ENCODE measurements at regions not wholly inside any gene's neighbourhood (a gene's known extent, or its start where the extent isn't known, plus 50 kb on each side); places are given as distances from the start of the nearest gene placed in this dataset.
A peak's percentile ranks its signal among the peaks of the same experiment; 100 is the strongest.

GRCh38 chr1:87723193-87723592 is 394.5 kb downstream of the LMO4 start:
- no peaks in the 10 kb centered on the region for H3K36me3 Mint-ChIP-seq (ENCODE audit: insufficient read depth, unreplicated experiment)
- no peaks in the 10 kb centered on the region for H3K27me3 Mint-ChIP-seq (ENCODE audit: insufficient read depth, unreplicated experiment)
- DNase-seq (ENCODE audit: unreplicated experiment), result no peak
- no peak overlapping the region for H3K27ac Mint-ChIP-seq (ENCODE audit: low read depth, unreplicated experiment)
- POLR2A ChIA-PET, result no interaction called here
- CTCF ChIA-PET, result interaction anchor here (0.6 to 0.7 kb wide), 3 partner anchors 77 to 456 kb away, joined by 3 read pairs; no protein-coding TSS in a partner anchor
- no peaks in the 10 kb centered on the region for H3K4me1 Mint-ChIP-seq (ENCODE audit: insufficient read depth, unreplicated experiment)
- no peak for TF ChIP-seq CTCF (IDR thresholded peaks at IDR 0.05; ENCODE audit: unreplicated experiment)
- intact Hi-C loops (cut with micrococcal nuclease), result no loop called here
- peaks cover 8% of the 10 kb centered on the region for H3K9me3 Mint-ChIP-seq (ENCODE audit: unreplicated experiment)
- no peak overlapping the region for H3K4me3 Mint-ChIP-seq (ENCODE audit: unreplicated experiment)
- no TSS peak for BruUV-seq (replicated peaks)

- peaks cover 8% of the 10 kb centered on the region for H3K9me3 Mint-ChIP-seq (ENCODE audit: unreplicated experiment)
- peak; percentile 20 for DNase-seq (ENCODE audit: unreplicated experiment)
- no peak overlapping the region for H3K27ac Mint-ChIP-seq (ENCODE audit: low read depth, unreplicated experiment)
- ChIA-PET POLR2A (no interaction called here), CTCF (no interaction called here)
- H3K4me3 Mint-ChIP-seq (ENCODE audit: unreplicated experiment), result no peak overlapping the region
- H3K36me3 Mint-ChIP-seq (ENCODE audit: insufficient read depth, unreplicated experiment), result no peaks in the 10 kb centered on the region
- intact Hi-C loops (cut with micrococcal nuclease), result no loop called here
- no peaks in the 10 kb centered on the region for H3K27me3 Mint-ChIP-seq (ENCODE audit: insufficient read depth, unreplicated experiment)
- TF ChIP-seq CTCF (IDR thresholded peaks at IDR 0.05; ENCODE audit: unreplicated experiment), result no peak
- BruUV-seq (replicated peaks), result no TSS peak
- H3K4me1 Mint-ChIP-seq (ENCODE audit: insufficient read depth, unreplicated experiment), result no peaks in the 10 kb centered on the region
Measured at GRCh38 chr1:87728169-87728568, 399.5 kb downstream of the LMO4 start.

- no peaks in the 10 kb centered on the region for H3K27me3 Mint-ChIP-seq (ENCODE audit: insufficient read depth, unreplicated experiment)
- H3K4me1 Mint-ChIP-seq (ENCODE audit: insufficient read depth, unreplicated experiment), result no peaks in the 10 kb centered on the region
- TF ChIP-seq CTCF (IDR thresholded peaks at IDR 0.05; ENCODE audit: unreplicated experiment), result no peak
- no peak for DNase-seq (ENCODE audit: unreplicated experiment)
- BruUV-seq (replicated peaks), result no TSS peak
- H3K36me3 Mint-ChIP-seq (ENCODE audit: insufficient read depth, unreplicated experiment), result no peaks in the 10 kb centered on the region
- ChIA-PET CTCF (no interaction called here), POLR2A (interaction anchor here (0.7 kb wide), 1 partner anchor 16 kb away, joined by 3 read pairs; no protein-coding TSS in a partner anchor)
- intact Hi-C loops (cut with micrococcal nuclease), result no loop called here
- no peak overlapping the region for H3K4me3 Mint-ChIP-seq (ENCODE audit: unreplicated experiment)
- peaks cover under 1% of the 10 kb centered on the region for H3K9me3 Mint-ChIP-seq (ENCODE audit: unreplicated experiment)
- no peak overlapping the region for H3K27ac Mint-ChIP-seq (ENCODE audit: low read depth, unreplicated experiment)
Measured at GRCh38 chr1:87730274-87731216, 401.9 kb downstream of the LMO4 start.

GRCh38 chr1:87733386-87733785 is 404.7 kb downstream of the LMO4 start:
- Mint-ChIP-seq H3K27ac (ENCODE audit: low read depth, unreplicated experiment) (no peak overlapping the region), H3K27me3 (ENCODE audit: insufficient read depth, unreplicated experiment) (no peaks in the 10 kb centered on the region), H3K9me3 (ENCODE audit: unreplicated experiment) (no peaks in the 10 kb centered on the region), H3K4me3 (ENCODE audit: unreplicated experiment) (no peak overlapping the region), H3K4me1 (ENCODE audit: insufficient read depth, unreplicated experiment) (no peaks in the 10 kb centered on the region), H3K36me3 (ENCODE audit: insufficient read depth, unreplicated experiment) (no peaks in the 10 kb centered on the region)
- intact Hi-C loops (cut with micrococcal nuclease), result no loop called here
- no peak for TF ChIP-seq CTCF (IDR thresholded peaks at IDR 0.05; ENCODE audit: unreplicated experiment)
- no peak for DNase-seq (ENCODE audit: unreplicated experiment)
- no TSS peak for BruUV-seq (replicated peaks)
- CTCF ChIA-PET, result no interaction called here
- POLR2A ChIA-PET, result no interaction called here

Measured in MCF 10A (cell line).